Stimulated activated CD4-positive, alpha-beta T cell treated with anti-CD3 and anti-CD28 coated beads, Interleukin-12 subunit alpha, Interleukin-12 subunit beta, amount 100 ng/mL, for 24 hours (primary cell): ENCODE measurements at regions not wholly inside any gene's neighbourhood (a gene's known extent, or its start where the extent isn't known, plus 50 kb on each side); places are given as distances from the start of the nearest gene placed in this dataset.
"Not testable (repeated sequence)": the region's sequence is repeated elsewhere in the genome, so short reads cannot be mapped to it uniquely, and the experiment has no call there.

ENCODE experiments used
- DNase-seq, 2 experiments: peaks; one replicate each; pipeline ENCODE4 v3.0.0-alpha.2; 2020; ENCODE audit warnings: low read depth in 2 of 2

DNA sequence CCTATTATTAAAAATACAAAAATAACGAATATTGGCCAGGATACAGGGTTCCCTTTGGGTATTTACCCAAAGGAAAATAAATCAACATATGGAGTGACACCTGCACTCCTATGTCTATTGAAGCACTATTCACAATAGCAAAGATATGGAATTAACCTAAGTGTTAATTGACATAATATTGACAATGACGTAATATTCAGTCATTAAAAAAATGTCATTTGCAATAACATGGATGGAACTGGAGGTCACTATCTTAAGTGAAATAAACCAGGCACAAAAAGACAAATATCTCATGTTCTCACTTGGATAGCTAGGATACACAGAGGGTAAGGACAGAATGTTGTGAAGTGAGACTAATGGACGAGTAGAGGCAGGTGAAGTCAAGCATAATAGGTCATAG lies 326.3 kb upstream of the PTGER4 start:
- DNase-seq, result no peak

DNA sequence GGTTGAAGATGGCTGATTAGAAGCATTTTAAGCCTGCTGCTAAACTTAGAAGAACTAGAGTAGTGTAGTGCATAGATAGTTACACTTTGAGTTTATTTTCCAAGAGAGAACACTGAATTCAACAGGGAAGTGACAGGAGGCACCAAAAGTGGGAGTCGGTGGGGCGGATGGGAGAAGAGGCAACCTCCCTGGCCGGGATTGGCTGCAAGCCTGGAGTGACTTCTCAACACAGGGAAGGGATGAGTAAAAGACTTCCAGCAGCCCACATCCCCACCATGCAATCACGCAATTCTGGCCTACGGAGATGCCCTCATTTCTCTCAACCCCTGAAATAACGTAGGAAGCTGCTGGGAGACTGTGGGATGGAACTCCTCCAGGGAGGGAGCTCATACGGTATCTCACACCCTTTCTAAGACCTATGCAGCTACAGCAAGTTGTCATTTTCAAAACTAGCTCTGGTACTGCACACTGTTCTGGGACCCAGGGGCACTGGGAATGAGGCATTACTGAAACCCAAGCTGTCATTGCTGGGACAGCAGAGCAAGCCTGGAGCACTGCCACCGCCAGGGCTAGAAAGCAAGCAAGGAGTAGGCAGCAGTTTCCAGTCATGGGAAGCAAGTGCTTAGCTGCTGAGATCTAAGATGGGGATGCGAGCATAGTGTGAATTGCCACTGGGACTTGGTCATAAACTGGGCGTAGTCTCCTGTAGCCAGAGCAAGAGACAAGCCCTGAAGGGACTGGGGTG lies 331.6 kb upstream of the PTGER4 start:
- no peak for DNase-seq

DNA sequence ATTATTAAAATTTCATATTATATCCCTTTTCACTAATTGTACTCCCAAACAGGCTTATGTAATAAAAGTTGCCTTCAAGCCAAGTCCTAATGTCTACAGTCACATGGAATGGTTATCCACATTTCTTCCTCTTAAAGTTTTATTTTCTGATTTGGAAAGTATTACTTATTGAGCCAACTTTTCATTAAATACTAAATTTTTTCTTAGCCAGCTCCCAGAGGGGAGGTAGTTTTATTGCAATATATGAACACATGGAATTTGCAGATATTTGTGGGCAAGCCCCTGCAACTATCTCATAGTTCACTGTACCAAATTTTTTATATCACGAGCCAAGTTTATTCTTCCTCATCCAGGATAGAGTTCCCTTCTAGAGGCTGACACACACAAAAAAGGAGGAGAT lies 332.8 kb upstream of the PTGER4 start:
- DNase-seq, result no peak

GRCh38 chr5:40338434-40338833 lies 341.3 kb upstream of the PTGER4 start:
- not testable (repeated sequence) for DNase-seq

GRCh38 chr5:40334242-40334635 lies 345.5 kb upstream of the PTGER4 start:
- DNase-seq, result no peak

GRCh38 chr5:40333459-40334241 lies 346.1 kb upstream of the PTGER4 start:
- no peak for DNase-seq

- DNase-seq, result no peak
Observed at GRCh38 chr5:40332970-40333369, 346.7 kb upstream of the PTGER4 start.

DNA sequence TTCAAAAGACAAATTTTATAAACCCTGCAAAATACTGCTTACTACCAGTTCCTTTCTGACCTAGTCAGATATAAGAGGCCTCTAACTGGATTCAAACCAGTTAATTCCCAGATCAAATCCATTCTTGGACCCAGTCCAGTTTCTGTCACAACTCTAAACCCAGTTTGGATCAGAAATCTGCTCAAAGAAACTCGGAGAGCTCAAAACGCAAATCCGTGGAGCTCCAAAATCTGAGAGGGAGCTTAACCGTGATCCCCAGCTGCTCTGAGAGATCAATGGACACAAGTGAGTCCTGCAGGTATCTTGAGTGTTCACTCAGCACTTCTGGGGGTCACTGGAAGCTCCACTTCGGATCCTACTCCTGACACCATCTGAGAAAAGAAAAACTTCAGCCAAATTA lies 348.1 kb upstream of the PTGER4 start:
- no peak for DNase-seq

DNA sequence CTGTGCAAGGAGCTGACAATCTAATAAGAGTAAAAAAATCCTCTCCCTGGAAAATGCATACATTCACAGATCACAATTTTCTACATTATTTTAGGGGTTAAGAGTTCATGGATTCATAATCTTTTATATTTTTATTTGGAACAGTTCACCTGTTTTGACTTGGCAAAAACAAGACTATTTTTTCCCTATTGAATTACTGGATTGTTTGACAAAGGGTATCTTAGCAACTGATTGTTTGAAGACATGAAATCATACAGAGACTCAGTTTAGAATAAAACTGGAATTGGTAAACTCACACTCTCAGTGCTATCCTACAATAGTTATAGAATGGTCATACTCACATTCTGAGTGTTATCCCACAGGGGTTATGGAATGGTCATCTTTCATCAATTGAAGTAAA lies 358.2 kb upstream of the PTGER4 start:
- DNase-seq, result no peak

DNA sequence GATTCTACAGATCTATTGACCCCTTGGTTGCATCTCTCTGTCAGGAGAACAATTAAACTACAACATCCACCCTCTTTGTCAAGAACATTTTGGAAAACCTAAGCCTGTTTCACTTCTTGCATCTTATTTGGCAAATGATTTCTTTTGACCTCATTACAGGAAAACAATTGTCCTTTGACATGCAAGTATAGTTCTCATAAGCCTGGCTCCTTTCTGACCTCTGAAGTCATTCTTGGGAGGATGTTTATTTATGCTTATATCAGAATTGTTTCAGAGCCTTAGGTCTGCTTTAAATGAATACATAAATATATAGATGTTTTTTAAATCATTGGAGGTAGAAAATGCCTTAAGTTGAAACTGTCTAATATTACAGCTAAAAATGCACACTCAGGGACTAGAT lies 361.3 kb upstream of the PTGER4 start:
- DNase-seq, result no peak

- no peak for DNase-seq
Observed at GRCh38 chr5:40317023-40317422, 362.7 kb upstream of the PTGER4 start.

DNA sequence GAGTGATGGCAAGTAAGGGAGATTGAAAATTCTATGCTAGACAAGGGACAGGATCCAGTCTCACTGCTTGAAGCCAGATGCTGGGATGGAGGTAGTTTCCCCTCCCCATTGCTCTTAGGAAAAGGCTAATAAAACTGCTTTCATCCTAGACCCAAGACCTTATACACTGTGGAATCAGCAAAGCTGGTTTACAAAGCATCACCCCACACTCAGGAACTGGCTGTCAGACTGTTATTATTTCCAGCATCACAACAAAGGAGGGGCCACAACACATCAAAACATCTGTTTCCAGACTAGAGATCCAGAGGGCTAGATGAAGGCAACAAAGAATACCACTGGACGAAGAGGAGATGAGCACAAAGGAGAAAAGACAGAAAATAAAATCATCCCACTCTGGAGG lies 364.6 kb upstream of the PTGER4 start:
- DNase-seq, result no peak

DNA sequence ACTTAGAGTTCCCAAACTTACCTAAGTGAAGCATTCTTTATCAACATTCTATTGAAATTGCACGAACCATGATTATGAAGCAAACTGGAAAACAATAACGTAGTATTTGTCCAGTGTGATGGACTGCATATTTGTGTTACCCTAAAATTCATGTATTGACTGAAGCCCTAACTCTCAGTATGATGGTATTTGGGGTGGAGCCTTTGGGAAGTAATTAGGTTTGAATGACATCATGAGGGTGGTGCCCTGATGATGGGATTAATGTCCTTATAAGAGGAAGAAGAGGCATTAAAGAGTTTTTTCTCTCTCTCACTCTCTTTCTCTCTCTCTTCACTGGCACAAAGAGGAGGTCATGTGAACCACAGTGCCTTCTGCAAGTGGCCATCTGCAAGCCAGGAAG lies 365.4 kb upstream of the PTGER4 start:
- no peak for DNase-seq

DNA sequence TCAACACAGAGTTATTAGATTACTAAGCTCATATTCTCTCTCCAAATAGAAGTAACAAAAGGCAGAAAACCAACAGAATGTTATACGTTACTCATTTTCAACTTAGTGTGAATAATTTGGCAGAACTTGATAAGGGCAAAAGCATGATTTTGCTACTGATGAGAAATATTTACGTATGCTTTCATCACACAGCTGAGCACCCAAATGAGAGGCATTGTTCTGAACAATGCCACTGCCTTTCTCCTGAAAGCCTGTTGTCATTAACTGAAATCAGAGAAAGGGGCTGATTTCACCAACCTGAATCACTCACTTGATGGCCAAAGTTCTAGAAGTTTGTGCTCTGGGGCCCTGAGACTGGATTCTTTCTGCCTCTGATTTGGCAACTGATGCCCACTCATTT lies 367.5 kb upstream of the PTGER4 start:
- no peak for DNase-seq

- no peak for DNase-seq
Observed at GRCh38 chr5:40309851-40310250, 369.9 kb upstream of the PTGER4 start.

- DNase-seq, result no peak
Observed at GRCh38 chr5:40308867-40309266, 370.8 kb upstream of the PTGER4 start.

DNA sequence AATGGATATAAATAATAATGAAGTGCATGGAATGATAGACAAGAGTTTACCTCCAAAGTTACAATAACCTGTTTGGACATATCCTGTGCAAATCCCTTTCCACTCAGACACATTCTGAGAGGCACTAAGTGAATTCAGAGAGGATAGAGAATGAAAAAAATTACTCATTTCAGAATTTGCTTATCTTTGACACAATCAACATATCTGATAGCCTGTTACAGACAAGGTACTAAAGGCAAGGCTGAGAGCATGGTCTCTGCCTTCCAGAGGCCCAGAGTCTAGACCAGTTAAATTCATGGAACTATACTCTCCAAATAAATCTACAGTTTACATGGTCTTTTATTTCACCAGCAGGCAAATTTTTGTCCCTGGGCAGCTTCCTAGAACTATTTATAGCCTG lies 371.8 kb upstream of the PTGER4 start:
- DNase-seq, result no peak

DNA sequence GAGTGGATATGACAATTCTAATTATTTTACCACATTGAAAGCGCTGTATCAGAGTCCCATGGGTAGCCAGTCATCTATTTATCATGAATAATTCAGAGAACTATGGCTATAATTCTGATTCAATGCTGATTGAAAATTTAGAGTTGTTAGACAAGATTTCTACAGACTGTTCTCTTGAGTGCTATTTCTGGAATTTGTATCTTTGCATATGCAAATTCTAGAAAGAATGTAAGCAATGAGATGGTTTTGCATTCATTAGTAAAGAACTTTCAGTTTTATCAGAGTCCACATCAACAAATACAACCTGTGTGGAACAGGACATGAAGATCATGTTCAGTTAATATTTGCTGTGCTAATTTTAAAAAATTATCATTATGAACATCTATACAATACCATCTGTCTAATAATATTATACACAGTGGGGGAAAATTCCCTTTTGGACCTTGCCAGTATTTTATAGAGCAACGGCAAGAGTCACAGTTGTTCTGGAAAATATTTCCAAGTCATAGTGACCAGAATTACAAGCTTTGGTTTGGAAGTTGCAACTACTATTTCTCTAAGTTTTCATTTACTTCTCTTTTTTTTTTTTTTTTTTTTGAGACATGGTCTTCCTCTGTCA lies 372.7 kb upstream of the PTGER4 start:
- DNase-seq, result no peak

GRCh38 chr5:40292006-40292405 lies 387.7 kb upstream of the PTGER4 start:
- DNase-seq, result no peak

GRCh38 chr5:40291338-40291737 lies 388.4 kb upstream of the PTGER4 start:
- no peak for DNase-seq

GRCh38 chr5:40288800-40289485 lies 390.8 kb upstream of the PTGER4 start:
- no peak for DNase-seq

DNA sequence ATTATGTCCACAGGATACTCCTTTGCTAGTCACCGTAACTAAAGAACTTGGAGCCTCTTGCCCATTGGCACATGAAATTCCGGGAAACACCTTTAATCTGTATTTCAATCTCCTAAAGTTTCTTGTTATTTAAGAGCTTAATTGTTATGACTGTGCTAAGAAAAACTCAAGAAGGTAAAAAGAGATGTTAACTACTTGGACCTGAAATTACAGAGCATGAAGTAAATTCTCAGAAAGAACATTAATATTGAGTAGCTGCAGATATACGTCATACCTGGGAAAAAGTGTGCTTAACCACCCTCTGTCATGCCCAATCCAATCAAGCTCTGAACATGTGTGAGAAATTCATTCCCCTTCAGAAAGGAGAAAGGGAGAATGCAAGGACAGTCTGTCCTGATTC lies 394.9 kb upstream of the PTGER4 start:
- no peak for DNase-seq
